CD4-positive, alpha-beta T cell treated with Interleukin-15 for 4 hours (primary cell): ENCODE measurements at regions not wholly inside any gene's neighbourhood (a gene's known extent, or its start where the extent isn't known, plus 50 kb on each side); places are given as distances from the start of the nearest gene placed in this dataset.

Source experiments
- DNase-seq: peaks from one replicate; pipeline ENCODE4 v3.0.0-alpha.2; 2020; ENCODE audit warnings: low spot score

DNA sequence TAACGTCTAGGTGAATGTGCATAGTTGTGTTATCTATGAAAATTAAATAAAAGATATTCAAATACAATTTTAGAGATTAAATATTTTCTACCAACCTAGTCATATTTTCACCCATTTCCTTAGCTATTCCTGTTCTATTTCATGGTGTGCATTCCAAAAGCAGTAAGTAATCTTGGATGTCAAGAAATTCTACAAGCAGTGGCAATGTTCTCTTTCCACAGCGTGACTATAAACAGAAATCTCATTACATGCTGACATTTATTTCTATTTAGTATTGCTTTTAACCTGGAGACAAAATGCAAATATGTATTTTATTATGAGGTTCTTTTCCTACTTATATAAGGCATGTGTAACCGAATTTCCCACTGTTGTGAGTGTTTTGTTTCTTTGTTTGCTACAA lies 510.0 kb downstream of the ACTL7B start:
- DNase-seq, result no peak

DNA sequence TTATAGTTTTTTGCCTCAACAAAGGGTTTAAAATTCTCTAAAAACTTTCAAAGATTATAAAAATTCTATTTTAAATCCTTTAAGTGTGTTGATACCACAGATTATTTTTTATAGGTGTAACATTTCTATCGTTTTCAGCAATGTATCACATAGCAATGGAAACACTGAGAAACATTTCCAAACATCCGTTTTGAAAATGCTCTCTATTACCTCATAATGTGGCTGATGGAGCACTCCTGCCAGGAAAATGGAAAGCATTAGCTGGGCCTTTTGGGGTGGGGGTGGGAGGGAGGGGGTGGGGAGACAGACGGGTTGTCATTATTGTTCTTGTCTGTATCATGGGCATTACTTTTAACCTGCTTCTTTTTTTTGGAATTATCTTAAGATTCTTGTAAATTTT lies 516.5 kb downstream of the ACTL7B start:
- DNase-seq, result no peak

DNA sequence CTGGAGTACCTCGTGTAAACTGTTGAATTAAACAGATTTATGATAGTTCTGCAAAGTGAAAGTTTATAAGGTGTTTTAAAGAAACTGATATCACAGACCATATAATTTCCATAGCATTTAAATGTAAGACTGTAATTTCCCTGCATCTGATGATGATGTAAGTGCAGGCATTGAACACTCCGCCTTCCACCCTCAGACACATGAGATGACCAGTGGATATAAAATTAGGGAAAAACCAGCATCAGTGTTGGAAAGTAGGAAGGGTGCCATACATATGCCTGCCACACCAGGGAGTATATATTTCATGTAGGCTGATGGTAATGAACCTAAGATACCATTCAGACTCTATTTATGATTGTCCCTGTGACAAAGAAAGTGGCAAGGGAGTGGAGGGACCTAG lies 519.2 kb downstream of the ACTL7B start:
- no peak for DNase-seq

DNA sequence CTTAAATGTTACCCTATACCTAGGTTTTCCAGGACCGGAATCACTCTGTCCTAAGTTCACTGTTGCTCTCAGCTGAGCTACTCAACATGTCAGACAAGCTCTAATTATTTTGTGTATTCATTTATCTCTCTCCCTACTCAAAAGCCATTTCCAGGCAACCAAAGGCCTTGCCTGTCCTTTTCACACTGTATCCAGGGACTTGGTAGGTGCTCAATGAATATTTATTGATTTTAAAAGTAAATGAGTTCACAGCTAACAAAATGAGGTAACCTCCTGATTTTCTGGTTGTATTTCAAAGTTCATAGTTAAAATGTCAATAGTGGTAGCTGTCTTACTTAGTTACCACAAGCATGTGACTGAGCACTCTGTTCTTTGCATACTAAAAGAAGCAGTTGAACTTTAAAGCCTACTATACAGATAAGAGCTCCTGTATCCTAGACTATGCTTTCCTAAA lies 522.2 kb downstream of the ACTL7B start:
- no peak for DNase-seq

DNA sequence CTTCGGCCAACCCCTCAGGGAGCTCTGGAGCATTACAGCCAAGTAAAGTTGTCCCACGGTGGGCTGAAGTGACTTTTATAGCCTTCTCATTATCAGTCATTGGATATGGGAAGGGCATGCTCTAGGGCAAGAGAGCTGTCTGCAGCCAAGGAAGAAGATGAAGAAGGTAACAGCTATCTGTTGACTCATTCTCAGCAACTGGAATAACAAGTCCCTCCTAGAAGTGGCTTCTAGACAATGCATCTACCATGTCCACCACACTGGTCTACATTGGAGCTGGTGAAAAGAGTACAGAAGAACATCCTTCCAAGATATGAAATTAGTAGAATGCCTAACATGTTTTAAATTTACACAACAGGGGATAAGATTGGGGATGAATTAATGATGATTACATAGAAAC lies 524.2 kb downstream of the ACTL7B start:
- DNase-seq, result no peak

DNA sequence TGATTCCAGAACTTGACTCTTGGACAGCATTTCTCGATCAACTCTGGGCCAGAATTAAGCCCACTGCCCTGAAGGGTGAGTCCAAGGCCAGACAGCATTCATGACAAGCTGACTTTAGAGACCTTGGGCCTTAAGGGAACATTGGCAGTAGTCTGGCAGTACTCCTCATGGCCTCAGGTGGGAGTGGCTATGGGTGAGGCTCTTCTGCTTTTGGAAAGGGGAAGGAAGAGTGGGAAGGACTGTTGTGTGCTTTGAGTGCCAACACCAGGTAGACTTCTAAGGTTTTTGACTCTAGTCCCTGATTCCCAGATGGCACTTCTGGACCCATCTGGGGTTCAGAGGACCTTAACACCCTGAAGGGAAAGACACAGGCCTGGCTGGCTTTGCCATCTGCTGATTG lies 530.4 kb downstream of the ACTL7B start:
- no peak for DNase-seq

DNA sequence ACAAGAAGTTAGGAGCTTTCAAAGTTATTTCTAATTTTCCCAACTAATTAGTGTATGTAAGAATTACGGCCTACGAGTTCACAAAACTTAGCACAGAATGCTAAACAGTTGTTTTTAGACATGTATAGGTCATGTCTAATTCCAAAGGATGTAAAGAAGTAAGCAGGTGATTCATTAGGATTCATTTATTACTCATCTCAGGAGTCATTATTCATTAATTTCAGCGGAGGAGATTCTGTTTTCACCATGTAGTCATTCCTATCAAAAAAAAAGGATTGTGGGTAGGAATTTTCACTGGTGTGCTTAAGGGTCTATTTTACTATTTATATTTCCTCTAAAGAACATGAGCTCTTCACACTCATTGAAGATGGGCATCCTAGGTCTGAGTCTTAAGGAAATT lies 532.2 kb downstream of the ACTL7B start:
- no peak for DNase-seq

DNA sequence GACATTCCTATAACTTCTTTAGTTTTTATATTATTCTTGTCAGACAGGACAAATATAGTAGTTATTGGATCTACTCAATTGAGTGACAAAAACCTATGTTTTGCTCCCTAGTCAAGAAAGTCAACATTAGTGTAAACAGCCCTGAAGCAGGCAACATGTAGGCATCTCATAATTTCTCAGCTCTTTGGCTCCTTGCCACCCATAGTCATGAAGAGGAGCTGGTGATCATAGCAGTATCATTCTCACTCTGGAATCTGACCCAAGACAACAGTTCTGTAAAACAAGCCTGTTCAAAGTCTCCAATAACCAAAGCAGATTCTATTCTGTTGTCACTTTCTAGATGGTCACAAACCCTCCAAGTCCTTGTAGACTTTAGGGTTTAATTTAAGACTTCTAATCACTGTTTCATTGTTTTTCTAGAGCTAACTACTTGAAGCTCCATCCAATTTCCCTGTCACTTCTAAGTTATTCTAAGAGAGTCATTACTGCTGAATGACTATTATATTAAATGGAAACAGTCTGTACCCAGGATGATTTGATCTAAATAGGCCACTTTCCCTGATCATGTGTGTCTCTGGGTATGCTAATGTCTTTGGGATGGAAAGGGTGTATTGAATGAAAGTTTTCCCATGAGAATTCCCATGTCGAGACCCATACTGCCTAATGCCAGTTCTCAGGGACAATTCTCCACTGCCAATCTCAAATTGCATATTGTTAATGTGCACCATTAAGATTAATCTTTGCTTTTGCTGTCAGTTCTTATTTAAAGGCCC lies 533.3 kb downstream of the ACTL7B start:
- no peak for DNase-seq

DNA sequence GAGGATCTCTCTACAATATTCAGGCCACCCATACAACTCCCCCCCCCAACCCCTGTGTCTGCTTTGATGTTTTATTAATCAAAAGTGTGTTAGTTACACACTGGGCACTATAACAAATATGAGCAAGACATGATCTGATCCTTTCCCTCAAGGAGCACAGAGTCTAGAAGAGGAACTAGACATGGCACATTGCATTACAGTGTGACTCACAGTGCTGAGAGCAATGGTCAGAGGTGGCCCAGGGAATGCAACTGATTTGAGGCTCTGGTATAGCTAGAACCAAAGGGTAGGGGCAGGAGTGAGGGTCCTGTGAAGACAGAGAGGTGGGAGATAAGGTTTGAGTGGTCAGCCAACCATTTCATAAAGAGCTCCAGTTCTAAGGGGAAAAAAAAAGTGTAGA lies 539.2 kb downstream of the ACTL7B start:
- no peak for DNase-seq

DNA sequence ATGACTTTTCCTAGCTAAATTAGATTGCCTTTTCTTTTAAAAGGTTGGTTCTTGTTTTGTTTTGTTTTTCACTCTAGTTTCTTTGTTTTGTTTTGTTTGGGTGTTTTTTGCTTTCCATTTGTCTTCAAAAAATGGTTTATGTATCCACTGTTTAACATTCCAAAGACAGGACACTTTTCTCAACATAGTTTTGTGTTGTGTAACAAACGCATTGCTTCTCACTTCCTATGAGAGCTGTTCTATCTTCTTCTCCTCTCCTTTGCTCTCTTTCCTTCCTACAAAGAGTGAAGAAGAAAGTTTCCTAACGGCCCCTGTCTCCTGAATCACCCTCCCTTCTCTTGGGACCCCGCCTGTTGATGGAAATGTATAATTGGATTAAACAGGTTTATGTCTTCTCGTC lies 539.7 kb downstream of the ACTL7B start:
- DNase-seq, result no peak

DNA sequence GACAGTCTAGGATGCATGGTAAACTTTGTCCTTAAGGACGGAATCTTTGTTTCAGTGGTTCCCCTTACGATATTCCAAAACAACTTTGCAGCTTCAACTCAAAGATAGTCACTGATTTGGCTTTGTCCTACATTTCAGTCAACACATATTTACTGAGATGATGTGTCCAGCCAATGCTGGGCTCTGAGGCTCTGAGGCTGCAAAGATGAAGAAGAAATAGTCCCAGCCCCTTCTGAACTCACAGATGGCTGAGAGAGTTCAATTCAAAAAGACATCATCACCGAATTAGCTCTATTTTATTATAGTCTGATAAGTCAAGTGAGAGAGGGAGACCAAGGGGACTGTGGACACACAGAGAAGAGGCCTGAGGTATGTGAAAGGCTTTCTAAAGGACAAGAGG lies 544.0 kb downstream of the ACTL7B start:
- DNase-seq, result no peak

DNA sequence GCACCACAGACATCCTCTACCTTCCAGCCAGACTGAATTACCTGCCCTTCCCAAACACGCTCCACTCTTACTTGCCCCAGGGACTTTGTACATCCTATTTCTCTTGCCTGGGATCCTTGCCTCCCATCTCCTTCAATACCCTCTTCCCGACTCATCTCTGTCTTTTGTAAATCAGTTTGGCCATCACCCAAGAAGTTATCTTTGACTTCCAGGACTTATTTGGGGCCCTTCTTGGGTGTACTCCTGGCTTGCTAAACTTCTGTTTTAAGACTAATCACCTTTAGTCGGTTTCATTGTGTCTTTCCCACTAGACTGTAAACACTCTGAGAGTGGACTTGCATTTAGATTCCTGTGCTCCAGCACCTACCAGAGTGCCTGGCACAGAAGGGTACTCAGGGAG lies 545.6 kb downstream of the ACTL7B start:
- no peak for DNase-seq

DNA sequence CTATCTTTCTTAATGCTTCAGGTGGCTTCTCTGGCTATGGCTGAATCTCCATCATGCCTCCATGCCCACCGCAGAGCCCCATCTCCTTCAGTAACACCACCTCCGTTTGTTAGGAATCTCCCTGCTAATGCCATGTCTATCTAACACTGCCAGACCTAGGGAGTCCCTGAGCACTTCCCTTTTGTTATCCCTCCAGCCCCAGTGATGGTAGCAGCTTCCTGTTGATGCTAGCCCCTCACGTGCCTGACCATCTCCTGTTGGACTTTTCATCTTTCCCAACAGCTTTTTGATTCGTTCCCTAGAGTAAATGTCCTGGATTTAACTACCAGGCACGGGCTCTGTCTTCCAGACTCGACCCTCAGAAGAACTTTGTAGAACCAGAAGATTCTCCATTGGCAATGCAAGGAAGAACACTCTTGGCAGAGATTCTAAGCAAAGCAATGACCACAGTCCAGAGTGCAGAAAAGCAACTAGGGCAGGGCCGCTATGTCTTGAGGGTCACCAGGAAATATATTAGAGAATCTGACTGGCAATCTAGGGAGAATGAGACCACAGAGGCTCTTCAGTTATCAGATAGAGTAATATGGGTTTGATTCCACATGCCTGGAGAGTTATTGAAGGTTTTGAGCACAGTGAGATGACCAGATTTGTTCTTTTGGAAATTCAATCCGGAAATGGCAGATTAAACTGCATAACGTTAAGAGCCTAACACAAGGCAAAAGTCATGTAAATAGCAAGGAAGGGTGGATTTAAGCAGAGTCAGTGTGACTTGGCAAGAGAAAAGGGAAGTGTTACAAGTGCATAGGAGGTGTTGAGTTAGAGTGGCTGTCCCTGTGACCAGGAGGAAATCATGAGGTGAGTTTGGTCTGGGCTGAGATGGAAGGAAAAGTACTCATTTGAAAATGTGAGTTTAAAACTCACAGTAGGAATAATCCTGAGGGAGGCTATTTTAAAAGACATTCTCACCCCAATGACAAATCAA lies 555.2 kb downstream of the ACTL7B start:
- DNase-seq, result no peak

DNA sequence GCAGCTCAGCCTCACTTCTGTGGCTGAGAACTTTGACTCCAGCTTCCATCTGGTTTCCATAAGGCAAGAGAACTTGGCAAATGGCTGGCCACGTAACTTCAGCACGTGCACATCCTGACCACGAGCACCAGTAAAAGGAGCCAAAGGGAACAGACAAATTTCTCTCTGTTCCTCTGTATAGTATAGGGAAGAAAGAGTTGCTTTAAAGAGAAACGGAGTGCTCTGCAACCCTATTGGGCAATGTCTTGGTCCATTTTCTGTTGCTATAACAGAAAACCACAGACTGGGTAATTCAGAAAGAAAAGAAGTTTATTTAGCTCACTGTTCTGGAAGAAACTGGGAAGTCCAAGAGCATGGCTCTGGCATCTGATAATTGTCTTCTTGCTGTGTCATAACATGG lies 558.7 kb downstream of the ACTL7B start:
- no peak for DNase-seq

DNA sequence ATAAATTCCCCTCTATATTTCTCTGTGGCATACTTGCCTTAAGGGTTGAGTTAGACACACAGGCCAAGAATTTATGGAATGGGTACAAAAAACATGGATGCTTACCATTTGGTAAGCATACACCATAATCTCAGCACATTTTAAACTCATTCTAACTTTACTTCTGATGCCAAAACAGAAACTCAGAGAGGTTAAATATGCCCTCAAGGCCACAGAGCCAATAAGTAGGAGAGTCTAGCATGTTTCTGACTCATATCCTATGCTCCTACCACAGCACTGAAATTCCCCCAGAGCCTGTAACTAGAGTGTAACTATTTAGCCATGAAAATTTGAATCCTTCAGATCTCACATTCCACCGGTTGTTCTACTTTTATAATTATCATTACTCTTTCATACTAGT lies 559.7 kb downstream of the ACTL7B start:
- DNase-seq, result no peak

DNA sequence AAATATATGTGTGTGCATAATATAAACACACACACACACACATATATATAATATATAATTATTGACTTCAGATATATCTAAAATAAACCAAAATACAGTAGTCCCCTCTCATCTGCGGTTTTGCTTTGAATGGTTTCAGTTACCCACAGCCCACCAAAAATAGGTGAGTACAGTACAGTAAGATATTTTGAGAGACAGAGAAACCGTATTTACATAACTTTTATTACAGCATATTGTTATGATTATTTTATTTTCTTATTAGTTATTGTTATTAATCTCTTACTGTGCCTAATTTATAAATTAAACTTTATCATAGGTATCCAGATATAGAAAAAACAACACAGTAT lies 564.2 kb downstream of the ACTL7B start:
- DNase-seq, result no peak

DNA sequence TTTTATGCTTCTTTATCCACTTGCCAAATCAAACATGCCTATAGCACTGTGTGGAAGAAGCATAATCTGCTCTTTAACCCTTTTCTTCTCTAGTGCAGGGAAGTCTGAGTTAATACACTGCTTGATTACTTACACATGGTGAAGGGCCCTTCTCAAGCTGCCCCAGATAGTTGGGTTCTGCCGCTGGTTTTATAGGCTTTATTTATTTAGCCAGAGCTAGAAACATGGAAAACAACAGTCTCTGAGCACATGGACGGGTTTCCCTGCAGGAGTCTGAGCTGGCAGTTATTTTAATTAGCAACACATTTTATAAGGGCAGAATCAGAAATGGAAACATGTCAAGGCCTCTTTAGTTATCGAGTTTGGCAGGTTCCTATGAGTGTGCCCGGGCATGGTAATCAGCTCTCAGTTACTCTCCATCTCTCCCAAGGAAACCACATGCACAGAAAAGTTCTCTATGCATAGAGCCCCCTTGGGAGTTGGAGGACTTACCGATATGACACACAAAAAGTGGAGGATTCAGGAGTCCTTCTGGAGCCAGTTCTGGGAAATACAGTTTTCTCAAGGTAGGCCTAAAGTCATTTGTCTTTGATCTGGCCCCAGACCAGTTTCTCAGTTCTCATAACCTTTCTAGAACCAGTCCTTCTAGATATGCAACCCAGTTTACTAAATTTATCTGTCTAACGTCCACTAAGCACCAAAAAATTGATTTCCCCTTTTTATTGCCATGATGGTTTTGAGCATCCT lies 564.8 kb downstream of the ACTL7B start:
- DNase-seq, result no peak

DNA sequence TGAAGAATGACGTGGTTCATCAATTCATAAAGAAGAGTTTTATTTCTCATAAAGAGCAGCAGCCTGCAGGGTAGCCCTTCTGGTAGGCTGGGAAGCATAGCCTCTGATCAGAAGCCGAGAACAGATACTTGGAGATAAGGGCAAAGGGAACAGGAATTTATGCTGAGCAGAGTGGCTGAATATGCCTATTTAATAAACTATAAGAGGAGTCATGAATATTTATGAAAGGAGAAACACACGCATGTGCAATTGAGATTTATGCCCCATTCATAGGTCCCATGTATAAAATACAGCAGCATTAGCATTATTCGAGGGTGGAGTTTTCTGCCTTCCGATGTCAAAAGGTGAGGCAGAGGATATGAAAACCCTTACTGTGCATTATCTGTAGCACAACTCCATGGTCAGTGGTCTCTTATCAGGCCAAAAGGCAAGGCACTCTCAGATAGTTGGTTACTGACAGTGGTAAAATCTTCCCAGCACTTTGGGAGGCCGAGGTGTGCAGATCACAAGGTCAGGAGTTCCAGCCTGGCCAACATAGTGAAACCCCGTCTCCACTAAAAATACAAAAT lies 569.1 kb downstream of the ACTL7B start:
- no peak for DNase-seq

DNA sequence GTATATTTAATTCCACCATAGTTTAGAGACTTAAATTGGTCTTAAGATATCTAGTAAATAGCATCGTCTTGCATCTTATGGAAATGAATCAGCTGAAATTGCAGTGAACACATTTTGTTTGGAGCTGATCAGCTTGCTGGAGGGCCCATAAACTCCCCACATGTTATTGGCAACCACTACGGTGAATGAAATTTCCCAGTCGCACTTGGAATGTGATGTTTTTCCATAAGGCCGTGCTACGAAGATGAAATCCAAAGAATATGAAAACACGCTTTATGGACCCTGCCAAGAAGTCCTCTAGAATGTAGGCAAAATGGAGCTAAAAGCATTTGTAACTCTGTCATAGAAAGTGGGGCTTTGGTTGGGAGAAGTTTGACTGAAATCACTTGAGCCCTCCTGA lies 572.1 kb downstream of the ACTL7B start:
- DNase-seq, result no peak

DNA sequence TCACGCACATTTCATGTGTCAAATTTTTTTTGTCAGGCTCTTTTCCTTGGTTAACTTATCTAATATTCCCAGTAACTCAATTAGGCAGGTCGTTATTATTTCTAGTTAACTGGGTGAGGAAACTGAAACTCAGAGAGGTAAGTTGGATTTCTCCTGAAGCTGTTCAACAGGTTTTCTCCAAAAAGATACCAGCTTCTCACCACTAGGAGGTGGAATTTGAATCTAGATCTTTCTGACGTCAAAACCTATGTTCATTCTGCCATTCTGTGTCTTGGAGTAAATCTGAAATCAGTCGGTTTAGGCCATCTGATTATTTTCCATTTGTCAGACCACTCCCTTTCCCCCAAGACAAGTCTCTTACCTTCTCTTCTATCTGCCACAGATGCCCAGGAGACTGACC lies 572.9 kb downstream of the ACTL7B start:
- DNase-seq, result no peak

DNA sequence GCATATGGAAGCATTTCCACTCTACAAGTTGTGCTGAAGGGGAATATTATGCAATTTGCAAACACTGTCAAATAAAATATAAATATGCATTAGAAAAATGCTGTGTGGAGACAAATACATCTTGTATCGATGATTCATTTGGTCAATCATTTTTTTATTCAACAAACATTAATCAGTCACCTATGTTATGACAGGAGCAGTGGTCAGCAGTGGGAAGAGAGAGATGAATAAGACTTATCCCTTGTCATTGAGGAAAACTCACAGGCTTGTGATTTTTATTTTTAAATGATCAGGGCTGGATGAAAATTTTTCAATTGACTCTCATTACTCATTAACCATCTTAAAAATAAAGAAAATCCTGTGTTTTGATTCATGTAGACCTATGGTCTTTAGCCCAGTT lies 574.1 kb downstream of the ACTL7B start:
- DNase-seq, result no peak

DNA sequence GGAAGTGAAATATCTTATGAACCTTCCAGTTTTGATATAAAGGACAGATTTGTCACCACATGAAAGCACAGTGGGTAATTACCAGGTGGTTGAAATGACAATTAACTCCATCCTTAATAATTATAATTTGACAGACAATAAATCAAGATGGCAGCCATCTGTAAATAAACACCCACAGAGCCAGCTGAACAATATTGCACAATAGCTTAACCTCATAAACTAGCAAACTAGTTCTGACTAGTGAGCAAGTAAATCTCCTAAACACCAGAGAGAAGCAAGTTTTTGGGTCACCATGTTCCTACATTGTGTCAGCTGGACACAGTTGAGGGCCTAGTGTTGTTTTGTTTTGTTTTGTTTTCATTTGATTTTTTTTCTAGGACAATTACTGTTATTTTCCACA lies 577.4 kb downstream of the ACTL7B start:
- no peak for DNase-seq
